Uterus (tissue), 2 donors: ENCODE measurements at regions not wholly inside any gene's neighbourhood (a gene's known extent, or its start where the extent isn't known, plus 50 kb on each side); places are given as distances from the start of the nearest gene placed in this dataset.

Experiments
- POLR2A ChIP-seq, 2 donors: fragments of 450-650 bp; IDR thresholded peaks; one replicate each; pipeline ENCODE4 v1.6.1; 2016; ENCODE audit warnings: antibody characterized with exemption in 2 of 2, mild to moderate bottlenecking in 1 of 2, moderate library complexity in 1 of 2
- TF ChIP-seq, protein P1 (sequence below), 4 experiments: fragments of 200-600 bp in 2 of 4; fragments of 450-650 bp in 2 of 4; sonication (generic) in 2 of 4; IDR thresholded peaks; one replicate each; pipeline ENCODE4 v1.5.1; 2016 to 2019; ENCODE audit warnings: antibody characterized with exemption in 4 of 4, mild to moderate bottlenecking in 2 of 4, moderate library complexity in 1 of 4

DNA sequence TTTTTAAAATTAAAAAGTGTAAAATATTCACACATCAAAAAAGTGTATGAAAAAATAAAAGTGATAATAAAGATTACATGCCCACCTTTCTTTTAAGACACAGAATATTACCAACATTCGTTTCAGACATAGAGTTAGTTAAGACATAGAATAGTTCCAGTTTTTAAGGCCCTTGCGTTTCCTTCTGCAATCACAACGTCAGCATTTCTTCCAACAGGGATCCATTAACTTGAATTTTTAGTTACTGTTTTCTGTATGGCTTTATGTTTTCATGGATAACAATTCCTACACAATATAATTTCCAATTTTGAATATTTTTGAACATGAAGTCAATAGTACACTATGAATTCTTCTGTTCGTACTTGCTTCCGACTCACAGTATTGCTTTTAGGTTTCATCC, 170.8 kb upstream of the C11orf87 start:
- TF ChIP-seq, protein P1, sequence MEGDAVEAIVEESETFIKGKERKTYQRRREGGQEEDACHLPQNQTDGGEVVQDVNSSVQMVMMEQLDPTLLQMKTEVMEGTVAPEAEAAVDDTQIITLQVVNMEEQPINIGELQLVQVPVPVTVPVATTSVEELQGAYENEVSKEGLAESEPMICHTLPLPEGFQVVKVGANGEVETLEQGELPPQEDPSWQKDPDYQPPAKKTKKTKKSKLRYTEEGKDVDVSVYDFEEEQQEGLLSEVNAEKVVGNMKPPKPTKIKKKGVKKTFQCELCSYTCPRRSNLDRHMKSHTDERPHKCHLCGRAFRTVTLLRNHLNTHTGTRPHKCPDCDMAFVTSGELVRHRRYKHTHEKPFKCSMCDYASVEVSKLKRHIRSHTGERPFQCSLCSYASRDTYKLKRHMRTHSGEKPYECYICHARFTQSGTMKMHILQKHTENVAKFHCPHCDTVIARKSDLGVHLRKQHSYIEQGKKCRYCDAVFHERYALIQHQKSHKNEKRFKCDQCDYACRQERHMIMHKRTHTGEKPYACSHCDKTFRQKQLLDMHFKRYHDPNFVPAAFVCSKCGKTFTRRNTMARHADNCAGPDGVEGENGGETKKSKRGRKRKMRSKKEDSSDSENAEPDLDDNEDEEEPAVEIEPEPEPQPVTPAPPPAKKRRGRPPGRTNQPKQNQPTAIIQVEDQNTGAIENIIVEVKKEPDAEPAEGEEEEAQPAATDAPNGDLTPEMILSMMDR (IDR thresholded peaks at IDR 0.05), result no peak
- TF ChIP-seq POLR2A (IDR thresholded peaks at IDR 0.05), result no peak
